ENCODE measurements at regions not wholly inside any gene's neighbourhood (a gene's known extent, or its start where the extent isn't known, plus 50 kb on each side); places are given as distances from the start of the nearest gene placed in this dataset.

- Histone ChIP-seq H3K4me3 (no peak overlapping the region), H3K27ac (no peak overlapping the region), H3K27me3 (ENCODE audit: low read depth) (no peaks in the 10 kb centered on the region), H3K4me1 (no peaks in the 10 kb centered on the region), H3K9me3 (no peaks in the 10 kb centered on the region), H3K36me3 (no peaks in the 10 kb centered on the region)
- TF ChIP-seq CTCF (IDR thresholded peaks at IDR 0.05), result no peak
- DNase-seq (no peak), ATAC-seq (no peak)
- intact Hi-C loops (cut with DNase I), result no loop called here
Measured at GRCh38 chr4:54879576-54879975, 221.8 kb downstream of the KIT start.

GRCh38 chr4:54877006-54877405, 219.2 kb downstream of the KIT start:
- intact Hi-C loops (cut with DNase I), result no loop called here
- no peak for ATAC-seq
- no peak for TF ChIP-seq CTCF (IDR thresholded peaks at IDR 0.05)

GRCh38 chr4:54872261-54872660, 214.5 kb downstream of the KIT start:
- TF ChIP-seq CTCF (IDR thresholded peaks at IDR 0.05), result no peak
- intact Hi-C loops (cut with DNase I), result no loop called here
- Histone ChIP-seq H3K9me3 (no peaks in the 10 kb centered on the region), H3K27me3 (ENCODE audit: low read depth) (no peaks in the 10 kb centered on the region), H3K36me3 (no peaks in the 10 kb centered on the region), H3K4me1 (no peaks in the 10 kb centered on the region), H3K27ac (no peak overlapping the region), H3K4me3 (no peak overlapping the region)
- ATAC-seq (no peak), DNase-seq (no peak)

More at GRCh38 chr4:54877006-54877405, 219.2 kb downstream of the KIT start:
- DNase-seq, result no peak
- Histone ChIP-seq H3K27ac (no peak overlapping the region), H3K27me3 (ENCODE audit: low read depth) (no peaks in the 10 kb centered on the region), H3K4me3 (no peak overlapping the region), H3K4me1 (no peaks in the 10 kb centered on the region), H3K9me3 (no peaks in the 10 kb centered on the region), H3K36me3 (no peaks in the 10 kb centered on the region)

- H3K36me3 ChIP-seq, result no peaks in the 10 kb centered on the region
- H3K4me3 ChIP-seq, result no peak overlapping the region
- H3K27ac ChIP-seq, result no peak overlapping the region
- no peak for TF ChIP-seq CTCF (IDR thresholded peaks at IDR 0.05)
- H3K27me3 ChIP-seq (ENCODE audit: low read depth), result no peaks in the 10 kb centered on the region
- H3K9me3 ChIP-seq, result no peaks in the 10 kb centered on the region
- ATAC-seq, result no peak
- no peaks in the 10 kb centered on the region for H3K4me1 ChIP-seq
- intact Hi-C loops (cut with DNase I), result no loop called here
- no peak for DNase-seq
Measured at GRCh38 chr4:54863571-54864255, 206.0 kb downstream of the KIT start.

GRCh38 chr4:54861201-54861600, 203.4 kb downstream of the KIT start:
- Histone ChIP-seq H3K4me1 (no peaks in the 10 kb centered on the region), H3K27ac (no peak overlapping the region), H3K36me3 (no peaks in the 10 kb centered on the region), H3K27me3 (ENCODE audit: low read depth) (no peaks in the 10 kb centered on the region), H3K9me3 (no peaks in the 10 kb centered on the region), H3K4me3 (no peak overlapping the region)
- intact Hi-C loops (cut with DNase I), result no loop called here
- no peak for TF ChIP-seq CTCF (IDR thresholded peaks at IDR 0.05)
- DNase-seq (no peak), ATAC-seq (no peak)

Measured in lower lobe of right lung (tissue), 2 donors.